Right cardiac atrium (tissue), 5 donors: ENCODE measurements at regions not wholly inside any gene's neighbourhood (a gene's known extent, or its start where the extent isn't known, plus 50 kb on each side); places are given as distances from the start of the nearest gene placed in this dataset.
A peak's percentile ranks its signal among the peaks of the same experiment; 100 is the strongest.

ENCODE experiments used
- ATAC-seq, 2 donors: fragments of 200-7000 bp; cut with Tn5 transposase; one replicate each; pipeline versions ENCODE4 v1.8.0 to v1.9.1; 2020; ENCODE audit warnings: moderate library complexity in 2 of 2, mild to moderate bottlenecking in 1 of 2
- DNase-seq, 3 donors: peaks; one replicate each; pipeline ENCODE4 v3.0.0-alpha.2; 2020
- H3K27ac ChIP-seq: one replicate; pipeline ENCODE4 v1.5.1; 2013; ENCODE audit warnings: mild to moderate bottlenecking, low read length, control low read depth, moderate library complexity
- H3K27me3 ChIP-seq: one replicate; pipeline ENCODE4 v1.6.1; 2013; ENCODE audit not compliant: control insufficient read depth, insufficient read depth
- H3K4me1 ChIP-seq: one replicate; pipeline ENCODE4 v1.6.1; 2013; ENCODE audit warnings: low read length; ENCODE audit not compliant: control insufficient read depth, insufficient read depth
- H3K4me3 ChIP-seq: one replicate; pipeline ENCODE4 v1.5.1; 2013; ENCODE audit warnings: low read length, control low read depth
- H3K9me3 ChIP-seq: one replicate; pipeline ENCODE4 v1.6.1; 2013; ENCODE audit warnings: low read length; ENCODE audit not compliant: control insufficient read depth
- WGBS: extraction: QIAGEN DNeasy Blood & Tissue Kit; methylation state at CpG from one replicate; pipeline ENCODE4 v1.1.7; 2013; 5-methylcytosine and 5-hydroxymethylcytosine counted together
- intact Hi-C, 4 donors: fragments of 100-400 bp; cut with DNase I; formaldehyde crosslinking; loops; one replicate each; pipeline versions ENCODE4 v1.11.0 to v1.14.0; 2022 to 2023
- donor health status: healthy with polysubstance abuse.
- donor health status: DM: no; HTN: yes; CAD: no.
- donor health status: DM: no; HTN: no; CAD: no.
- donor health status: DM: no; HTN: yes; CAD: no; lungs with severe emphysema.
- donor health status: DM: yes; HTN: yes; CAD: no.

- ATAC-seq (peak in 1 of 2 donors; percentile 55), DNase-seq (no peak)
- H3K4me3 ChIP-seq = no peak overlapping the region
- intact Hi-C loops = no loop called here
- H3K27me3 ChIP-seq = no peaks in the 10 kb centered on the region
- no peak overlapping the region for H3K27ac ChIP-seq
- H3K4me1 ChIP-seq = peaks cover 2% of the 10 kb centered on the region
- WGBS = 34% methylated on average over 1 of the region's 1 CpG
- H3K9me3 ChIP-seq = no peaks in the 10 kb centered on the region
Measured at GRCh38 chr2:18178736-18179349, 300.4 kb downstream of the KCNS3 start.

DNA sequence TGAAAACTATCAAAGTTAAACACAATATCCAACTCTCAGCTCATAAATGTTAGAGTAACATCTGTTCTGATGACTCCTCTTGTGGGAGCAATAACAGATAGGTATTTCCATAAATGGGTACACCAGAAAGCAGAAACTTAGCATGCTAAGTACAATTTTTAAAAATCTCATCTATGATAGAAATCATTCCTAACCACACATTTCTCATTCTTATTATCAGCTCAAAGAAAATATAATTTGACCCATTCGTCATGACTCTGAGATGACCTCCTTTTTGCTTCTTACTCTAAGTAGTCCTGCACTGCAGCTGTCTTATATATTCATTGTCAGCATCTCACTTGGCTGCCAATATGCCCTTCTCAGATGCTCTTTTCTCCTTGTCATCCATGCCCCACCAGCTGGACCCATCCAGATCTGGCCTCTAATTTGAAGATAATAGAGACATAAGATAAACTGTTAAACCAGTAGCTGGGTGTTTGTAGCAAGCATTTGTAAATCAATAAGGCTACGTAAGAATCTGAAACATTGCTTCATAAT lies 298.3 kb downstream of the KCNS3 start:
- ATAC-seq = no peak
- WGBS = 72% methylated on average over 2 of the region's 2 CpGs
- Histone ChIP-seq H3K4me1 (peaks cover 2% of the 10 kb centered on the region), H3K9me3 (no peaks in the 10 kb centered on the region), H3K4me3 (no peak overlapping the region), H3K27ac (no peak overlapping the region), H3K27me3 (no peaks in the 10 kb centered on the region)
- no peak for DNase-seq
- intact Hi-C loops = no loop called here

GRCh38 chr2:18172607-18173006 lies 294.1 kb downstream of the KCNS3 start:
- no peak for DNase-seq
- no peaks in the 10 kb centered on the region for H3K4me1 ChIP-seq
- no peak for ATAC-seq
- no peaks in the 10 kb centered on the region for H3K27me3 ChIP-seq
- no peaks in the 10 kb centered on the region for H3K9me3 ChIP-seq
- H3K4me3 ChIP-seq = no peak overlapping the region
- no peak overlapping the region for H3K27ac ChIP-seq
- intact Hi-C loops = no loop called here
- 88% methylated on average over 2 of the region's 2 CpGs for WGBS

DNA sequence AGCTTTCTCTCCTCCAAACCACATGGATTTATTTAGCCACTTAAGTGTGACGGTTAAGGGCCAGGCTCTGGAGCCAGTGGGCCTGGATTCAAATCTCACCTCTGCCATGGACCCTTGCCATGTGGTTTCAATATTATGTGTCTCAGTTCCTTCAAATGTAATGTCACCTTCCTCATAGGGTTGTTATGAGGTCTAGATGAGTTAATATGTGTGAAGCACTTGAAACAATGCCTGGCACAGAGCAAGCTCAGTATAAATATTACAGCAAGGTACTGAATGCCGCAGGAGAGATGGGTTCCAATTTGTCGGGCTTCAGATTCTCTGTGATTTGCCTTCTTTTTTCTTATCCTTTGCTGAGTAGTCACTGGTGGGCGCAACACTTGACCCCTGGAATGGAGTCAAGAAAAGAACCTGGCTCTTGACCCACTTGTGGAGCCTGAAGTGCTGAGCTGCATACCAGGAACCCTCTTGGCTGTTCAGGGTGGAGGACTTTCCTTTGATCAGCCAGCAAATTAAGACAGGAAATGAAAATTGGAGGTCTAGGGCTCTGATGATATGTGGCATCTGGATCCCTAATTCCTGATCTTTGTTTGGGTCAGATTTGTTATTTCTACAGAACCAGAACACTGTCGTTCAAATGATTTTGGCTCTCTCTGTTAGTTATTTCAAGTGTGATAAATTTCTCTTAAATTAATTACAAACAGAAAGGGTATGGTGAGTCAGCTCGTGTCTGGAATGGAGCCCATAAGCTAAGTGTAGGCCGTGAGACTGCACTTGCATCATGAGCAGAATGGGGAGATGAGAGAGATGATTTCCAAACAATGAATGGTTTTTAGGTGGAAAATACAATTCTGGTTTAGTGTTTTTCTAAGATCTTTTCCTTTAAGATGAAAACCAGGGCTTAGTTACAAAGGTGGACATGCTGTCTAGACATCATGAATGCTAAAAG lies 293.0 kb downstream of the KCNS3 start:
- WGBS = 67% methylated on average over 7 of the region's 7 CpGs
- Histone ChIP-seq H3K4me1 (no peaks in the 10 kb centered on the region), H3K27ac (no peak overlapping the region), H3K27me3 (no peaks in the 10 kb centered on the region), H3K9me3 (no peaks in the 10 kb centered on the region), H3K4me3 (no peak overlapping the region)
- ATAC-seq = no peak
- no peak for DNase-seq
- intact Hi-C loops = no loop called here

GRCh38 chr2:18170642-18171041 lies 292.2 kb downstream of the KCNS3 start:
- no peaks in the 10 kb centered on the region for H3K4me1 ChIP-seq
- no peaks in the 10 kb centered on the region for H3K27me3 ChIP-seq
- no peak for ATAC-seq
- no peak overlapping the region for H3K4me3 ChIP-seq
- intact Hi-C loops = no loop called here
- H3K27ac ChIP-seq = no peak overlapping the region
- no peak for DNase-seq
- 55% methylated on average over 1 of the region's 1 CpG for WGBS
- no peaks in the 10 kb centered on the region for H3K9me3 ChIP-seq

DNA sequence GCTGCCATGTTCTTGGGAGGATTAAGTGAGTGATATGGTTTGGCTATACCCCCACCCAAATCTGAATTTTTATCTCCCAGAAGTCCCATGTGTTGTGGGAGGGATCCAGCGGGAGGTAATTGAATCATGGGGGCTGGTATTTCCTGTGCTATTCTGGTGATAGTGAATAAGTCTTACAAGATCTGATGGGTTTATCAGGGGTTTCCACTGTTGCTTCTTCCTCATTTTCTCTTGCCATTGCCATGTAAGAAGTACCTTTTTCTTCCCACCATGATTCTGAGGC lies 291.4 kb downstream of the KCNS3 start:
- Histone ChIP-seq H3K4me1 (no peaks in the 10 kb centered on the region), H3K9me3 (no peaks in the 10 kb centered on the region), H3K27ac (no peak overlapping the region), H3K4me3 (no peak overlapping the region), H3K27me3 (no peaks in the 10 kb centered on the region)
- DNase-seq (no peak), ATAC-seq (no peak)
- intact Hi-C loops = no loop called here
- WGBS = 50% methylated on average over 1 of the region's 1 CpG

DNA sequence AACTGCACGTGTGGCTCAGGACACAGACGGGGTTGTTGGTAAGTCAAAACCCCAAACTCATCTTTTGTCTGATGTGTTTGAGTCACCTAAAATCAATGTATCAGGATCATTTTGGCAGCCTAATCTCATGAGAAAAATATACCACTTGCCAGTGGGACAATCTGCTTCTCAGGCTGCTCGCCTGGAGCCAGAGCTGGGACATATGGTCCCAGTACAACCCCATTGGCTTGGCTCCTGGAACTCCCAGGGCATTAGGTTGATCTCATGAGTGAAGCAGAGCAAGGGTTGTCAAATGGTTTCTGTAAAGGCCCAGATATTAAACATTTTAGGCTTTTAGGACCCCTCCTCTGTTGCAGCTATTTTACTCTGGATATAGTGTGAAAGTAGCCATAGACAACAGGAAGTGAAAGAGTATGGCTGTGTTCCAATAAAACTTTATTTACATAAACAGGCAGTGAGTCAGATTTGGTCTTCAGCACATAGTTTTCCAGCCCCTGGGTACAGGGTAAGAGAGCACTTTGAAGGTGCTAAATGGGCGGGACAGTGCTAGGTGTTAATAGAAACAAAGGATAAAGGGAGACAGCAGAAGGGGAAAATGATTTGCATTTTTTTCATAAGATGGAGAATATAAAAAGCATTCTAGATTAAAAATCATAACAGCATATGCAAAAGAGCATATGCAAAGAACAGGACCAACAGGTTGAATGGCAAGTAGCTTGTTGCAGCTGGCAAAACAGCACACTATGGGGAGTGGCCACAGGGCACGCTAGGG lies 290.8 kb downstream of the KCNS3 start:
- no peaks in the 10 kb centered on the region for H3K9me3 ChIP-seq
- no peaks in the 10 kb centered on the region for H3K27me3 ChIP-seq
- ATAC-seq (no peak), DNase-seq (no peak)
- WGBS = 83% methylated on average over 5 of the region's 5 CpGs
- no peak overlapping the region for H3K27ac ChIP-seq
- no peaks in the 10 kb centered on the region for H3K4me1 ChIP-seq
- no peak overlapping the region for H3K4me3 ChIP-seq
- intact Hi-C loops = no loop called here

DNA sequence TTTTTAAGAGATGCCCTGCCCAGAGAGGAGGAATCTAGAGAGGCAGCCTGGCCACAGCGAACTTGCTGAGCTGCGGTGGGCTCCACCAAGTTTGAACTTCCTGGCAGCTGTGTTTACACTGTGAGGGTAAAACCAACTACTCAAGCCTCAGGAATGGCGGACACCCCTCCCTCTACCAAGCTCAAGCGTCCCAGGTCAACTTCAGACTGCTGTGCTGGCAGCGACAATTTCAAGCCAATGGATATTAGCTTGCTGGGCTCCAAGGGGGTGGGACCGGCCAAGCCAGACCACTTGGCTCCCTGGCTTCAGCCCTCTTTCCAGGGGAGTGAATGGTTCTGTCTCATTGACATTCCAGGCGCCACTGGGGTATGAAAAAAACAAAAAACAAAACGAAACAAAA lies 289.4 kb downstream of the KCNS3 start:
- no peaks in the 10 kb centered on the region for H3K4me1 ChIP-seq
- H3K4me3 ChIP-seq = no peak overlapping the region
- intact Hi-C loops = no loop called here
- no peaks in the 10 kb centered on the region for H3K9me3 ChIP-seq
- H3K27me3 ChIP-seq = no peaks in the 10 kb centered on the region
- H3K27ac ChIP-seq = no peak overlapping the region
- 84% methylated on average over 8 of the region's 8 CpGs for WGBS
- DNase-seq = no peak
- no peak for ATAC-seq

DNA sequence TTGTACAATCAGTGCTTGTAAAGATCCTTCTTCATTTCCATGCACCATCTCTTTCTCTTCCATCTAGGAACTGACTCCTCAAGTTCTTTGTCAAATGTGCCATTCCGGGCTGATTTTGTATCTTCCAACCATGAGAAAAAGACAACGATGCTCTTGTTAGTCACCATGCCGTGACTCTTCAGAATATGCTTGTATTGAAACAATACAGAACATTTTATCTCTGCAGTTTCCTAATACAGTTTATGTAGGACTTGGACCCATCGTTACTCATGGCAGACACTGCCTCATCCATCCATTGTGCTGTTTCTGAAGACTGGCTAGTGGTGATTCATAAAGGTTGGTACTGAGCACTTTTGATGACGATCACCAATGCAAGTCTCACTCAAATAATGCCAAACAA lies 283.2 kb downstream of the KCNS3 start:
- H3K27me3 ChIP-seq = no peaks in the 10 kb centered on the region
- no peak for ATAC-seq
- WGBS = 86% methylated on average over 5 of the region's 5 CpGs

GRCh38 chr2:18159896-18160295 lies 281.4 kb downstream of the KCNS3 start:
- intact Hi-C loops = loop anchor here in 2 of 4 donors (10.0 kb wide), 2 partner anchors 285 to 305 kb away; partner anchors contain the start of gene KCNS3 (in 1 of the 2)

More for the DNA sequence above, 283.2 kb downstream of the KCNS3 start:
- intact Hi-C loops = no loop called here
- Histone ChIP-seq H3K27ac (no peak overlapping the region), H3K4me3 (no peak overlapping the region), H3K4me1 (no peaks in the 10 kb centered on the region), H3K9me3 (no peaks in the 10 kb centered on the region)
- DNase-seq = no peak

DNA sequence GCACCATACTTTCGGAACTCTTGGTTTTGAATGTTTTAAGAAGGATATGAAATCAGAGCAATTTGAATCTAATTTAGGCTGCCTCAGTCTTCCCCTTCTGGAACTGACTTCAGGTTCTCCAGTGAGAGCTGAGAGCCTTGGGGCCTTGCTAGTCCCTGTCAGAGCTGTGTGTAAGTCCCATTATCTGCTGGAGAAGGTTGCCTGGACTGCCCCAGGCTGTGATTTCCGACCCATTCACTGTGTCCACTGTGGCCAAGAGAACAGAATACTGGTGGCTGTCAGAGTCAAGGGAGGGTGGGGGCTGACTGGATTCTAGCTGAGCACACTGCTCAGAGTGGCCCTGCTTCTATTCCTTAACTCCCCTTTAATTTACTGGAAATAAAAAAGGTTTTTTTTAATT lies 278.0 kb downstream of the KCNS3 start:
- intact Hi-C loops = loop anchor here in 2 of 4 donors (10.0 kb wide), 2 partner anchors 282 to 302 kb away; partner anchors contain the start of gene KCNS3 (in 1 of the 2)

More at GRCh38 chr2:18159896-18160295, 281.4 kb downstream of the KCNS3 start:
- no peaks in the 10 kb centered on the region for H3K9me3 ChIP-seq
- H3K4me1 ChIP-seq = no peaks in the 10 kb centered on the region
- H3K4me3 ChIP-seq = no peak overlapping the region
- WGBS = 38% methylated on average over 5 of the region's 5 CpGs
- DNase-seq (no peak), ATAC-seq (no peak)
- no peak overlapping the region for H3K27ac ChIP-seq
- no peaks in the 10 kb centered on the region for H3K27me3 ChIP-seq

More for the DNA sequence above, 278.0 kb downstream of the KCNS3 start:
- WGBS = 83% methylated on average over 2 of the region's 2 CpGs
- H3K9me3 ChIP-seq = no peaks in the 10 kb centered on the region
- DNase-seq = no peak
- H3K27ac ChIP-seq = no peak overlapping the region
- no peak overlapping the region for H3K4me3 ChIP-seq
- ATAC-seq = no peak
- no peaks in the 10 kb centered on the region for H3K27me3 ChIP-seq
- H3K4me1 ChIP-seq = no peaks in the 10 kb centered on the region
